Spleen (tissue), 11 donors: ENCODE measurements at regions not wholly inside any gene's neighbourhood (a gene's known extent, or its start where the extent isn't known, plus 50 kb on each side); places are given as distances from the start of the nearest gene placed in this dataset.

Experiments
- DNase-seq: peaks from one replicate; pipeline ENCODE4 v3.0.0-alpha.2; 2020
- H3K27ac ChIP-seq, 8 donors: fragments of 200-600 bp; sonication (generic) in 7 of 8; 1 replicate in 4 of 8; 2 replicates in 4 of 8; pipeline versions ENCODE4 v1.5.0 to v1.8.0; 2016 to 2021; ENCODE audit warnings: inconsistent platforms in 4 of 8, mild to moderate bottlenecking in 4 of 8, moderate library complexity in 1 of 8
- H3K27me3 ChIP-seq, 7 donors: fragments of 200-600 bp; sonication (generic) in 6 of 7; replicated peaks in 1 of 7; 1 replicate in 4 of 7; 2 replicates in 3 of 7; pipeline versions ENCODE4 v1.5.0 to v1.8.0; 2016 to 2021; ENCODE audit warnings: inconsistent platforms in 3 of 7, mild to moderate bottlenecking in 1 of 7
- H3K36me3 ChIP-seq, 6 donors: fragments of 200-600 bp; sonication (generic) in 5 of 6; 1 replicate in 4 of 6; 2 replicates in 2 of 6; pipeline versions ENCODE4 v1.5.0 to v1.8.0; 2016 to 2021; ENCODE audit warnings: inconsistent platforms in 2 of 6
- H3K4me1 ChIP-seq, 6 donors: fragments of 200-600 bp; sonication (generic) in 5 of 6; 1 replicate in 3 of 6; 2 replicates in 3 of 6; pipeline versions ENCODE4 v1.5.0 to v1.8.0; 2016 to 2021; ENCODE audit warnings: inconsistent platforms in 3 of 6
- H3K4me3 ChIP-seq, 8 donors: fragments of 200-600 bp; sonication (generic) in 7 of 8; 1 replicate in 4 of 8; 2 replicates in 4 of 8; pipeline versions ENCODE4 v1.5.0 to v1.8.0; 2016 to 2021; ENCODE audit warnings: inconsistent platforms in 4 of 8, mild to moderate bottlenecking in 4 of 8, moderate library complexity in 2 of 8
- H3K9me3 ChIP-seq, 8 donors: fragments of 200-600 bp; sonication (generic) in 7 of 8; 1 replicate in 4 of 8; 2 replicates in 4 of 8; pipeline versions ENCODE4 v1.5.0 to v1.8.0; 2016 to 2021; ENCODE audit warnings: inconsistent platforms in 4 of 8
- CTCF ChIP-seq, 11 experiments: fragments of 200-600 bp in 7 of 11; fragments of 450-650 bp in 4 of 11; sonication (generic) in 4 of 11; IDR thresholded peaks in 8 of 11; conservative IDR thresholded peaks in 3 of 11; 1 replicate in 7 of 11; 2 replicates in 4 of 11; pipeline versions ENCODE4 v1.4.0 to v1.8.0; 2016 to 2021; ENCODE audit warnings: antibody characterized with exemption in 11 of 11, inconsistent platforms in 4 of 11, mild to moderate bottlenecking in 1 of 11
- POLR2A ChIP-seq, 3 donors: fragments of 450-650 bp; IDR thresholded peaks; one replicate each; pipeline ENCODE4 v1.5.1; 2017; ENCODE audit warnings: antibody characterized with exemption in 3 of 3, mild to moderate bottlenecking in 1 of 3
- POLR2AphosphoS5 ChIP-seq, 3 donors: sonication (generic); formaldehyde crosslinking; IDR thresholded peaks; one replicate each; pipeline ENCODE4 v1.5.1; 2017; ENCODE audit warnings: antibody characterized with exemption in 3 of 3
- WGBS, 5 donors: extraction: QIAGEN DNeasy Blood & Tissue Kit in 3 of 5; methylation state at CpG; one replicate each; pipeline versions ENCODE4 v1.1.5 to v1.1.7; 2013 to 2018; 5-methylcytosine and 5-hydroxymethylcytosine counted together
- intact Hi-C: fragments of 100-400 bp; cut with DNase I; formaldehyde crosslinking; loops from one replicate; pipeline ENCODE4 v1.15.0; 2023; ENCODE audit warnings: low total_unique reads
- donor health status: healthy with polysubstance abuse.
- donor health status: DM: no; HTN: no; CAD: no; lungs with moderate emphysema.
- donor health status: DM: no; HTN: no; CAD: no.
- donor health status: Bipolar disorder and iron deficiency.
- donor health status: healthy.
- donor health status: DM: no; HTN: no; CAD: no.
- donor health status: DM: yes; HTN: yes; CAD: no.

GRCh38 chr9:89810431-89810830 lies 205.6 kb downstream of the GADD45G start:
- Histone ChIP-seq H3K4me3 (no peak overlapping the region), H3K36me3 (no peaks in the 10 kb centered on the region), H3K27ac (no peak overlapping the region), H3K27me3 (no peaks in the 10 kb centered on the region), H3K4me1 (peaks cover 6 to 40% (median 26%) of the 10 kb centered on the region in 6 donors), H3K9me3 (no peaks in the 10 kb centered on the region)
- intact Hi-C loops: no loop called here
- WGBS, 5 donors: 62 to 79% (median 70%) methylated on average over 7 of the region's 7 CpGs
- DNase-seq: no peak
- TF ChIP-seq POLR2AphosphoS5 (IDR thresholded peaks at IDR 0.05): no peak
- no peak for TF ChIP-seq POLR2A (IDR thresholded peaks at IDR 0.05)
- no peak for TF ChIP-seq CTCF (IDR thresholded peaks at IDR 0.05 in 8 of 11, conservative IDR thresholded peaks at IDR 0.05 in 3 of 11)

GRCh38 chr9:89811356-89811755 lies 206.5 kb downstream of the GADD45G start:
- no peak for TF ChIP-seq POLR2A (IDR thresholded peaks at IDR 0.05)
- TF ChIP-seq CTCF (IDR thresholded peaks at IDR 0.05 in 8 of 11, conservative IDR thresholded peaks at IDR 0.05 in 3 of 11): no peak
- no peak for TF ChIP-seq POLR2AphosphoS5 (IDR thresholded peaks at IDR 0.05)
- DNase-seq: no peak
- Histone ChIP-seq H3K4me1 (peaks cover 12 to 49% (median 35%) of the 10 kb centered on the region in 6 donors), H3K36me3 (no peaks in the 10 kb centered on the region), H3K27me3 (no peaks in the 10 kb centered on the region), H3K4me3 (no peak overlapping the region), H3K9me3 (no peaks in the 10 kb centered on the region), H3K27ac (no peak overlapping the region)
- WGBS, 5 donors: 78 to 93% (median 87%) methylated on average over 3 of the region's 3 CpGs
- intact Hi-C loops: no loop called here

GRCh38 chr9:89811886-89812450 lies 207.2 kb downstream of the GADD45G start:
- Histone ChIP-seq H3K27ac (no peak overlapping the region), H3K27me3 (no peaks in the 10 kb centered on the region), H3K9me3 (no peaks in the 10 kb centered on the region), H3K4me3 (no peak overlapping the region), H3K4me1 (peaks cover 12 to 55% (median 39%) of the 10 kb centered on the region in 6 donors), H3K36me3 (no peaks in the 10 kb centered on the region)
- DNase-seq: no peak
- intact Hi-C loops: no loop called here
- 75 to 83% (median 80%) methylated on average over 9 to 10 of the region's 10 CpGs for WGBS, 5 donors
- TF ChIP-seq POLR2A (IDR thresholded peaks at IDR 0.05): no peak
- TF ChIP-seq CTCF (IDR thresholded peaks at IDR 0.05 in 8 of 11, conservative IDR thresholded peaks at IDR 0.05 in 3 of 11): no peak
- TF ChIP-seq POLR2AphosphoS5 (IDR thresholded peaks at IDR 0.05): no peak

GRCh38 chr9:89812556-89813181 lies 207.9 kb downstream of the GADD45G start:
- WGBS, 5 donors: 82 to 92% (median 91%) methylated on average over 10 of the region's 10 CpGs
- Histone ChIP-seq H3K4me1 (peaks cover 12 to 61% (median 42%) of the 10 kb centered on the region in 6 donors), H3K4me3 (no peak overlapping the region), H3K36me3 (no peaks in the 10 kb centered on the region), H3K27me3 (no peaks in the 10 kb centered on the region), H3K9me3 (no peaks in the 10 kb centered on the region), H3K27ac (no peak overlapping the region)
- DNase-seq: no peak
- intact Hi-C loops: no loop called here
- TF ChIP-seq POLR2AphosphoS5 (IDR thresholded peaks at IDR 0.05) (no peak), CTCF (IDR thresholded peaks at IDR 0.05 in 8 of 11, conservative IDR thresholded peaks at IDR 0.05 in 3 of 11) (no peak), POLR2A (IDR thresholded peaks at IDR 0.05) (no peak)
